HEK293T (cell line): ENCODE measurements at regions not wholly inside any gene's neighbourhood (a gene's known extent, or its start where the extent isn't known, plus 50 kb on each side); places are given as distances from the start of the nearest gene placed in this dataset.

ENCODE experiments used
- CTCF ChIA-PET: fragments of 350-600 bp; formaldehyde crosslinking; extraction: SDS; loops from one replicate; lab custom pipeline; 2021; ENCODE audit warnings: antibody characterized with exemption, inconsistent platforms; lab: Yijun Ruan, JAX
- POLR2A ChIA-PET: fragments of 350-600 bp; formaldehyde crosslinking; extraction: SDS; loops from one replicate; lab custom pipeline; 2020; ENCODE audit warnings: antibody characterized with exemption, inconsistent platforms; lab: Yijun Ruan, JAX
- DNase-seq: peaks from one replicate; pipeline ENCODE4 v3.0.0; 2012; ENCODE audit warnings: mixed read lengths; ENCODE audit errors: extremely low spot score
- ARNT ChIP-seq: fragments of 450-650 bp; IDR thresholded peaks from 2 replicates; pipeline ENCODE4 v1.6.1; 2017; ENCODE audit warnings: mild to moderate bottlenecking
- BHLHE40 ChIP-seq: fragments of 450-650 bp; IDR thresholded peaks from 2 replicates; pipeline ENCODE4 v1.6.1; 2016; ENCODE audit warnings: mild to moderate bottlenecking, moderate library complexity, borderline replicate concordance
- CTBP1 ChIP-seq: fragments of 450-650 bp; IDR thresholded peaks from 2 replicates; pipeline ENCODE4 v1.6.1; 2016; ENCODE audit warnings: borderline replicate concordance
- ELF4 ChIP-seq: fragments of 450-650 bp; IDR thresholded peaks from 2 replicates; pipeline ENCODE4 v1.6.1; 2017; ENCODE audit warnings: antibody characterized with exemption
- FOXA1 ChIP-seq: fragments of 450-650 bp; IDR thresholded peaks from 2 replicates; pipeline ENCODE4 v1.6.1; 2016; ENCODE audit warnings: mild to moderate bottlenecking
- FOXK2 ChIP-seq: fragments of 450-650 bp; IDR thresholded peaks from 2 replicates; pipeline ENCODE4 v1.6.1; 2016; ENCODE audit warnings: mild to moderate bottlenecking
- FOXM1 ChIP-seq: fragments of 450-650 bp; IDR thresholded peaks from 2 replicates; pipeline ENCODE4 v1.6.1; 2017; ENCODE audit warnings: mild to moderate bottlenecking, borderline replicate concordance
- HDGF ChIP-seq: fragments of 450-650 bp; IDR thresholded peaks from 2 replicates; pipeline ENCODE4 v1.6.1; 2017; ENCODE audit warnings: antibody characterized with exemption, borderline replicate concordance
- L3MBTL2 ChIP-seq: fragments of 450-650 bp; conservative IDR thresholded peaks from 2 replicates; pipeline ENCODE4 v1.6.1; 2016; ENCODE audit warnings: mild to moderate bottlenecking
- LEF1 ChIP-seq: fragments of 450-650 bp; IDR thresholded peaks from 2 replicates; pipeline ENCODE4 v1.6.1; 2017; ENCODE audit warnings: mild to moderate bottlenecking, borderline replicate concordance
- NFRKB ChIP-seq: fragments of 450-650 bp; IDR thresholded peaks from 2 replicates; pipeline ENCODE4 v1.6.1; 2016; ENCODE audit warnings: mild to moderate bottlenecking, moderate library complexity
- PKNOX1 ChIP-seq: fragments of 450-650 bp; IDR thresholded peaks from 2 replicates; pipeline ENCODE4 v1.6.1; 2016
- SP1 ChIP-seq: fragments of 450-650 bp; IDR thresholded peaks from 2 replicates; pipeline ENCODE4 v1.6.1; 2017
- SUZ12 ChIP-seq: fragments of 450-650 bp; IDR thresholded peaks from 2 replicates; pipeline ENCODE4 v1.6.1; 2016; ENCODE audit warnings: mild to moderate bottlenecking
- TARDBP ChIP-seq: fragments of 450-650 bp; IDR thresholded peaks from 2 replicates; pipeline ENCODE4 v1.6.1; 2016
- ZNF384 ChIP-seq: fragments of 450-650 bp; IDR thresholded peaks from 2 replicates; pipeline ENCODE4 v1.6.1; 2016

GRCh38 chr6:44733126-44733525 is 345.6 kb downstream of the CDC5L start:
- ChIA-PET POLR2A (no interaction called here), CTCF (no interaction called here)
- no peak for DNase-seq
- no peak for TF ChIP-seq ARNT
- TF ChIP-seq LEF1: no peak
- TF ChIP-seq CTBP1: no peak
- TF ChIP-seq HDGF: no peak
- no peak for TF ChIP-seq ZNF384
- TF ChIP-seq FOXM1: no peak
- TF ChIP-seq NFRKB: no peak
- TF ChIP-seq SP1: no peak
- no peak for TF ChIP-seq FOXK2

GRCh38 chr6:44733868-44734267 is 346.4 kb downstream of the CDC5L start:
- TF ChIP-seq NFRKB (no peak), HDGF (no peak), FOXA1 (no peak), FOXM1 (no peak), LEF1 (no peak), SUZ12 (no peak), ARNT (no peak), ZNF384 (no peak), FOXK2 (no peak), TARDBP (no peak), PKNOX1 (no peak), SP1 (no peak), L3MBTL2 (no peak), CTBP1 (no peak), BHLHE40 (no peak)
- ChIA-PET CTCF (no interaction called here), POLR2A (no interaction called here)
- DNase-seq: no peak

- no peak for DNase-seq
- POLR2A ChIA-PET: no interaction called here
- CTCF ChIA-PET: no interaction called here
- TF ChIP-seq ZNF384 (no peak), SP1 (no peak), TARDBP (no peak), L3MBTL2 (no peak)
These were observed 347.6 kb downstream of the CDC5L start for GRCh38 chr6:44734886-44735629.

- no peak for DNase-seq
- TF ChIP-seq FOXA1 (no peak), HDGF (no peak), NFRKB (no peak), LEF1 (no peak), ARNT (no peak), TARDBP (no peak)
- POLR2A ChIA-PET: no interaction called here
- CTCF ChIA-PET: no interaction called here
These were observed 348.1 kb downstream of the CDC5L start for GRCh38 chr6:44735630-44735963.

- TF ChIP-seq CTBP1: no peak
- POLR2A ChIA-PET: no interaction called here
- CTCF ChIA-PET: interaction anchor here (0.5 kb wide), 1 partner anchor 73 kb away, joined by 4 read pairs; no protein-coding TSS in a partner anchor
- no peak for DNase-seq
These were observed 349.8 kb downstream of the CDC5L start for GRCh38 chr6:44737341-44737740.

- no peak for DNase-seq
- CTCF ChIA-PET: interaction anchor here (0.5 kb wide), 1 partner anchor 73 kb away, joined by 4 read pairs; no protein-coding TSS in a partner anchor
- POLR2A ChIA-PET: no interaction called here
- TF ChIP-seq SP1: no peak
- no peak for TF ChIP-seq FOXA1
- TF ChIP-seq ZNF384: no peak
- TF ChIP-seq HDGF: no peak
- TF ChIP-seq NFRKB: no peak
- TF ChIP-seq PKNOX1: no peak
- TF ChIP-seq CTBP1: no peak
- TF ChIP-seq TARDBP: no peak
- no peak for TF ChIP-seq FOXM1
- no peak for TF ChIP-seq SUZ12
- no peak for TF ChIP-seq BHLHE40
- TF ChIP-seq FOXK2: no peak
- TF ChIP-seq LEF1: no peak
- no peak for TF ChIP-seq L3MBTL2
- TF ChIP-seq ELF4: no peak
- TF ChIP-seq ARNT: no peak
These were observed 350.5 kb downstream of the CDC5L start for GRCh38 chr6:44737829-44738528.
